ENCODE measurements at regions not wholly inside any gene's neighbourhood (a gene's known extent, or its start where the extent isn't known, plus 50 kb on each side); places are given as distances from the start of the nearest gene placed in this dataset.

- peaks cover 11% of the 10 kb centered on the region for H3K9me3 Mint-ChIP-seq
- no peaks in the 10 kb centered on the region for H3K27me3 Mint-ChIP-seq
- no peaks in the 10 kb centered on the region for H3K36me3 Mint-ChIP-seq
- H3K27ac Mint-ChIP-seq, result no peak overlapping the region
- no peaks in the 10 kb centered on the region for H3K4me1 Mint-ChIP-seq (ENCODE audit: low read depth)
- intact Hi-C loops (cut with micrococcal nuclease), result no loop called here
- POLR2A ChIA-PET, result no interaction called here
- no peak overlapping the region for H3K4me3 Mint-ChIP-seq
- DNase-seq, result no peak
- CTCF ChIA-PET, result no interaction called here
These were observed 956.6 kb downstream of the LRFN5 start for GRCh38 chr14:42563313-42563712.

- Mint-ChIP-seq H3K4me1 (ENCODE audit: low read depth) (no peaks in the 10 kb centered on the region), H3K27ac (no peak overlapping the region), H3K36me3 (no peaks in the 10 kb centered on the region), H3K4me3 (no peak overlapping the region), H3K27me3 (no peaks in the 10 kb centered on the region), H3K9me3 (peaks cover 13% of the 10 kb centered on the region)
- DNase-seq, result no peak
- intact Hi-C loops (cut with micrococcal nuclease), result no loop called here
- POLR2A ChIA-PET, result no interaction called here
- CTCF ChIA-PET, result no interaction called here
These were observed 949.9 kb downstream of the LRFN5 start for GRCh38 chr14:42556551-42556950.

GRCh38 chr14:42555365-42555764 is 948.7 kb downstream of the LRFN5 start:
- Mint-ChIP-seq H3K9me3 (peaks cover 13% of the 10 kb centered on the region), H3K27me3 (no peaks in the 10 kb centered on the region), H3K4me3 (no peak overlapping the region), H3K27ac (no peak overlapping the region), H3K36me3 (no peaks in the 10 kb centered on the region), H3K4me1 (ENCODE audit: low read depth) (no peaks in the 10 kb centered on the region)
- intact Hi-C loops (cut with micrococcal nuclease), result no loop called here
- POLR2A ChIA-PET, result no interaction called here
- no peak for DNase-seq
- CTCF ChIA-PET, result no interaction called here

GRCh38 chr14:42554091-42554490 is 947.4 kb downstream of the LRFN5 start:
- H3K36me3 Mint-ChIP-seq, result no peaks in the 10 kb centered on the region
- peaks cover 11% of the 10 kb centered on the region for H3K9me3 Mint-ChIP-seq
- CTCF ChIA-PET, result no interaction called here
- no peak overlapping the region for H3K4me3 Mint-ChIP-seq
- intact Hi-C loops (cut with micrococcal nuclease), result no loop called here
- POLR2A ChIA-PET, result no interaction called here
- no peaks in the 10 kb centered on the region for H3K27me3 Mint-ChIP-seq
- no peak for DNase-seq
- H3K27ac Mint-ChIP-seq, result no peak overlapping the region
- no peaks in the 10 kb centered on the region for H3K4me1 Mint-ChIP-seq (ENCODE audit: low read depth)

- Mint-ChIP-seq H3K27me3 (no peaks in the 10 kb centered on the region), H3K27ac (no peak overlapping the region), H3K4me3 (no peak overlapping the region), H3K4me1 (ENCODE audit: low read depth) (no peaks in the 10 kb centered on the region), H3K9me3 (peaks cover 7% of the 10 kb centered on the region), H3K36me3 (no peaks in the 10 kb centered on the region)
- ChIA-PET POLR2A (no interaction called here), CTCF (no interaction called here)
- DNase-seq, result no peak
- intact Hi-C loops (cut with micrococcal nuclease), result no loop called here
These were observed 943.6 kb downstream of the LRFN5 start for GRCh38 chr14:42550310-42550709.

GRCh38 chr14:42548349-42548748 is 941.7 kb downstream of the LRFN5 start:
- Mint-ChIP-seq H3K36me3 (no peaks in the 10 kb centered on the region), H3K27me3 (no peaks in the 10 kb centered on the region), H3K4me3 (no peak overlapping the region), H3K9me3 (peaks cover 7% of the 10 kb centered on the region), H3K27ac (no peak overlapping the region), H3K4me1 (ENCODE audit: low read depth) (no peaks in the 10 kb centered on the region)
- intact Hi-C loops (cut with micrococcal nuclease), result no loop called here
- DNase-seq, result no peak
- ChIA-PET CTCF (no interaction called here), POLR2A (no interaction called here)

GRCh38 chr14:42545636-42546035 is 939.0 kb downstream of the LRFN5 start:
- CTCF ChIA-PET, result no interaction called here
- Mint-ChIP-seq H3K27me3 (no peaks in the 10 kb centered on the region), H3K9me3 (peaks cover 3% of the 10 kb centered on the region)

GRCh38 chr14:42541535-42542001 is 934.9 kb downstream of the LRFN5 start:
- CTCF ChIA-PET, result no interaction called here
- POLR2A ChIA-PET, result no interaction called here
- Mint-ChIP-seq H3K4me3 (no peak overlapping the region), H3K4me1 (ENCODE audit: low read depth) (no peaks in the 10 kb centered on the region), H3K9me3 (no peaks in the 10 kb centered on the region), H3K27ac (no peak overlapping the region), H3K27me3 (no peaks in the 10 kb centered on the region), H3K36me3 (no peaks in the 10 kb centered on the region)
- intact Hi-C loops (cut with micrococcal nuclease), result no loop called here
- no peak for DNase-seq

More at GRCh38 chr14:42545636-42546035, 939.0 kb downstream of the LRFN5 start:
- POLR2A ChIA-PET, result no interaction called here
- H3K36me3 Mint-ChIP-seq, result no peaks in the 10 kb centered on the region
- no peak overlapping the region for H3K27ac Mint-ChIP-seq
- intact Hi-C loops (cut with micrococcal nuclease), result no loop called here
- DNase-seq, result no peak
- no peak overlapping the region for H3K4me3 Mint-ChIP-seq
- H3K4me1 Mint-ChIP-seq (ENCODE audit: low read depth), result no peaks in the 10 kb centered on the region

- Mint-ChIP-seq H3K4me1 (ENCODE audit: low read depth) (no peaks in the 10 kb centered on the region), H3K4me3 (no peak overlapping the region), H3K9me3 (peaks cover 12% of the 10 kb centered on the region), H3K27ac (no peak overlapping the region), H3K36me3 (no peaks in the 10 kb centered on the region), H3K27me3 (no peaks in the 10 kb centered on the region)
- CTCF ChIA-PET, result no interaction called here
- DNase-seq, result no peak
- POLR2A ChIA-PET, result no interaction called here
- intact Hi-C loops (cut with micrococcal nuclease), result no loop called here
These were observed 928.7 kb downstream of the LRFN5 start for GRCh38 chr14:42535397-42535796.

- Mint-ChIP-seq H3K4me3 (no peak overlapping the region), H3K9me3 (peaks cover 12% of the 10 kb centered on the region), H3K27me3 (no peaks in the 10 kb centered on the region), H3K4me1 (ENCODE audit: low read depth) (no peaks in the 10 kb centered on the region), H3K27ac (no peak overlapping the region), H3K36me3 (no peaks in the 10 kb centered on the region)
- no peak for DNase-seq
- POLR2A ChIA-PET, result no interaction called here
- intact Hi-C loops (cut with micrococcal nuclease), result no loop called here
- CTCF ChIA-PET, result no interaction called here
These were observed 926.8 kb downstream of the LRFN5 start for GRCh38 chr14:42533476-42533875.

- Mint-ChIP-seq H3K4me3 (no peak overlapping the region), H3K36me3 (no peaks in the 10 kb centered on the region), H3K4me1 (ENCODE audit: low read depth) (no peaks in the 10 kb centered on the region), H3K27ac (no peak overlapping the region), H3K9me3 (peaks cover 12% of the 10 kb centered on the region), H3K27me3 (no peaks in the 10 kb centered on the region)
- DNase-seq, result no peak
- intact Hi-C loops (cut with micrococcal nuclease), result no loop called here
- POLR2A ChIA-PET, result no interaction called here
- CTCF ChIA-PET, result no interaction called here
These were observed 925.5 kb downstream of the LRFN5 start for GRCh38 chr14:42532194-42532593.

- H3K27ac Mint-ChIP-seq, result no peak overlapping the region
- peaks cover 5% of the 10 kb centered on the region for H3K9me3 Mint-ChIP-seq
- ChIA-PET POLR2A (no interaction called here), CTCF (no interaction called here)
- H3K4me3 Mint-ChIP-seq, result no peak overlapping the region
- DNase-seq, result no peak
- intact Hi-C loops (cut with micrococcal nuclease), result no loop called here
- H3K4me1 Mint-ChIP-seq (ENCODE audit: low read depth), result no peaks in the 10 kb centered on the region
- H3K36me3 Mint-ChIP-seq, result no peaks in the 10 kb centered on the region
- no peaks in the 10 kb centered on the region for H3K27me3 Mint-ChIP-seq
These were observed 920.5 kb downstream of the LRFN5 start for GRCh38 chr14:42527141-42527540.

- POLR2A ChIA-PET, result no interaction called here
- peaks cover 1% of the 10 kb centered on the region for H3K9me3 Mint-ChIP-seq
- no peak for DNase-seq
These were observed 917.0 kb downstream of the LRFN5 start for GRCh38 chr14:42523666-42524065.

More at GRCh38 chr14:42523666-42524065, 917.0 kb downstream of the LRFN5 start:
- Mint-ChIP-seq H3K4me1 (ENCODE audit: low read depth) (no peaks in the 10 kb centered on the region), H3K27ac (no peak overlapping the region), H3K36me3 (no peaks in the 10 kb centered on the region), H3K27me3 (no peaks in the 10 kb centered on the region), H3K4me3 (no peak overlapping the region)
- CTCF ChIA-PET, result no interaction called here
- intact Hi-C loops (cut with micrococcal nuclease), result no loop called here

Data from activated CD4-positive, alpha-beta memory T cell treated with anti-CD3 and anti-CD28 coated beads for 36 hours (primary cell).